Nephron progenitor cell (in vitro differentiated cells): ENCODE measurements at regions not wholly inside any gene's neighbourhood (a gene's known extent, or its start where the extent isn't known, plus 50 kb on each side); places are given as distances from the start of the nearest gene placed in this dataset.

Experiments used
- DNase-seq: peaks from one replicate; pipeline ENCODE4 v3.0.0; 2021
- H3K27ac Mint-ChIP-seq: 2 replicates; pipeline ENCODE4 v1.8.0; 2021; ENCODE audit warnings: mild to moderate bottlenecking, moderate library complexity, mixed read lengths
- H3K27me3 Mint-ChIP-seq: 2 replicates; pipeline ENCODE4 v1.8.0; 2021; ENCODE audit warnings: mild to moderate bottlenecking, low read depth, mixed read lengths; ENCODE audit not compliant: poor library complexity
- H3K36me3 Mint-ChIP-seq: 2 replicates; pipeline ENCODE4 v1.8.0; 2021; ENCODE audit warnings: low read depth, mixed read lengths
- H3K4me1 Mint-ChIP-seq: 2 replicates; pipeline ENCODE4 v1.8.0; 2021; ENCODE audit warnings: mixed read lengths
- H3K4me3 Mint-ChIP-seq: 2 replicates; pipeline ENCODE4 v1.8.0; 2021; ENCODE audit warnings: mild to moderate bottlenecking, moderate library complexity, mixed read lengths
- H3K9me3 Mint-ChIP-seq: 2 replicates; pipeline ENCODE4 v1.8.0; 2021; ENCODE audit warnings: mild to moderate bottlenecking, moderate library complexity, mixed read lengths
- TF ChIP-seq, protein P1 (sequence below): fragments of 200-600 bp; sonication (generic); IDR thresholded peaks from 2 replicates; pipeline ENCODE4 v1.5.0; 2021; ENCODE audit warnings: antibody characterized with exemption

DNA sequence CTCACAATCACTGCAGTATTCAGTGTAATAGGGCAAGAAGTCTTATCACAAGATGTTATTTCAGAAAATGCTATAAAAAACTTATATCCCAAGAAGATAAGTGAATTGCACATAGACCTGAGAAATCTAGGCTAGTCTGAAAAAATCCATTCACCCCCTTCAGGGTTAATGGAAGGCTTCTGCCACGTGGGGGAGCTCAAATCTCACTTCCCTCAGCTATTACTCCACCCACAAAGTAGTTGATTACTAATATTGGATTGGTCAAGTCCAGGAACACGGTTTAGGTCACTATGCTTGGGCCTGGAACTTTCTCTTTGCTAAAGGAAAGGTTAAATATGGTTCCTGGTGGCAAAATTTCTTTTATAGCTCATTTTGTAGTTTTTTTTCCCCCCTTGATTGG lies 51.2 kb upstream of the ADAM23 start:
- peak; percentile 22 for DNase-seq
- Mint-ChIP-seq H3K27ac (no peak overlapping the region), H3K36me3 (peaks cover 9% of the 10 kb centered on the region), H3K9me3 (peaks cover 23% of the 10 kb centered on the region), H3K4me3 (no peak overlapping the region), H3K27me3 (peaks cover 6% of the 10 kb centered on the region), H3K4me1 (peaks cover 15% of the 10 kb centered on the region)
- TF ChIP-seq, protein P1, sequence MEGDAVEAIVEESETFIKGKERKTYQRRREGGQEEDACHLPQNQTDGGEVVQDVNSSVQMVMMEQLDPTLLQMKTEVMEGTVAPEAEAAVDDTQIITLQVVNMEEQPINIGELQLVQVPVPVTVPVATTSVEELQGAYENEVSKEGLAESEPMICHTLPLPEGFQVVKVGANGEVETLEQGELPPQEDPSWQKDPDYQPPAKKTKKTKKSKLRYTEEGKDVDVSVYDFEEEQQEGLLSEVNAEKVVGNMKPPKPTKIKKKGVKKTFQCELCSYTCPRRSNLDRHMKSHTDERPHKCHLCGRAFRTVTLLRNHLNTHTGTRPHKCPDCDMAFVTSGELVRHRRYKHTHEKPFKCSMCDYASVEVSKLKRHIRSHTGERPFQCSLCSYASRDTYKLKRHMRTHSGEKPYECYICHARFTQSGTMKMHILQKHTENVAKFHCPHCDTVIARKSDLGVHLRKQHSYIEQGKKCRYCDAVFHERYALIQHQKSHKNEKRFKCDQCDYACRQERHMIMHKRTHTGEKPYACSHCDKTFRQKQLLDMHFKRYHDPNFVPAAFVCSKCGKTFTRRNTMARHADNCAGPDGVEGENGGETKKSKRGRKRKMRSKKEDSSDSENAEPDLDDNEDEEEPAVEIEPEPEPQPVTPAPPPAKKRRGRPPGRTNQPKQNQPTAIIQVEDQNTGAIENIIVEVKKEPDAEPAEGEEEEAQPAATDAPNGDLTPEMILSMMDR = peak; percentile 41
